Nucleus accumbens (tissue), 56 donors: ENCODE measurements at regions not wholly inside any gene's neighbourhood (a gene's known extent, or its start where the extent isn't known, plus 50 kb on each side); places are given as distances from the start of the nearest gene placed in this dataset.
"Not testable (repeated sequence)": the region's sequence is repeated elsewhere in the genome, so short reads cannot be mapped to it uniquely, and the experiment has no call there.

Experiments
- DNase-seq, 56 donors: peaks; one replicate each; lab custom pipeline; 2025; lab: John Stamatoyannopoulos, UW

- DNase-seq: no peak
Observed at GRCh38 chr2:239732666-239733010, 292.5 kb downstream of the NDUFA10 start.

GRCh38 chr2:239731998-239732665, 293.0 kb downstream of the NDUFA10 start:
- no peak for DNase-seq

GRCh38 chr2:239731422-239731821, 293.7 kb downstream of the NDUFA10 start:
- DNase-seq: no peak

- DNase-seq: no peak
Observed at GRCh38 chr2:239730897-239731296, 294.2 kb downstream of the NDUFA10 start.

GRCh38 chr2:239730567-239730882, 294.6 kb downstream of the NDUFA10 start:
- DNase-seq: not testable (repeated sequence)

- DNase-seq: no peak
Observed at GRCh38 chr2:239729681-239730566, 295.2 kb downstream of the NDUFA10 start.

- DNase-seq: no peak
Observed at GRCh38 chr2:239729151-239729550, 296.0 kb downstream of the NDUFA10 start.

- no peak for DNase-seq
Observed at GRCh38 chr2:239728751-239729150, 296.4 kb downstream of the NDUFA10 start.

- DNase-seq: peak in 32 of 56 donors; percentile 15 to 75 (median 36)
Observed at GRCh38 chr2:239727776-239728600, 297.2 kb downstream of the NDUFA10 start.

GRCh38 chr2:239727182-239727775, 297.9 kb downstream of the NDUFA10 start:
- DNase-seq: no peak

GRCh38 chr2:239726631-239727181, 298.4 kb downstream of the NDUFA10 start:
- DNase-seq: no peak

GRCh38 chr2:239726091-239726591, 299.0 kb downstream of the NDUFA10 start:
- DNase-seq: no peak

- DNase-seq: no peak
Observed at GRCh38 chr2:239725551-239725890, 299.6 kb downstream of the NDUFA10 start.

GRCh38 chr2:239724851-239725550, 300.1 kb downstream of the NDUFA10 start:
- peak in 2 of 56 donors; percentile 31 to 46 for DNase-seq

GRCh38 chr2:239724194-239724849, 300.8 kb downstream of the NDUFA10 start:
- DNase-seq: peak in 6 of 56 donors; percentile 21 to 30 (median 26)

- DNase-seq: no peak
Observed at GRCh38 chr2:239723486-239724193, 301.5 kb downstream of the NDUFA10 start.

GRCh38 chr2:239722760-239723470, 302.2 kb downstream of the NDUFA10 start:
- no peak for DNase-seq
